GF-D8 (cell line): ENCODE measurements at regions not wholly inside any gene's neighbourhood (a gene's known extent, or its start where the extent isn't known, plus 50 kb on each side); places are given as distances from the start of the nearest gene placed in this dataset.
"Not testable (repeated sequence)": the region's sequence is repeated elsewhere in the genome, so short reads cannot be mapped to it uniquely, and the experiment has no call there.

ENCODE experiments used
- DNase-seq: peaks from one replicate; lab custom pipeline; 2025; lab: John Stamatoyannopoulos, UW

GRCh38 chr10:117457932-117458331 lies 82.7 kb upstream of the PDZD8 start:
- no peak for DNase-seq

- no peak for DNase-seq
These were observed 82.0 kb upstream of the PDZD8 start for GRCh38 chr10:117457071-117457810.

DNA sequence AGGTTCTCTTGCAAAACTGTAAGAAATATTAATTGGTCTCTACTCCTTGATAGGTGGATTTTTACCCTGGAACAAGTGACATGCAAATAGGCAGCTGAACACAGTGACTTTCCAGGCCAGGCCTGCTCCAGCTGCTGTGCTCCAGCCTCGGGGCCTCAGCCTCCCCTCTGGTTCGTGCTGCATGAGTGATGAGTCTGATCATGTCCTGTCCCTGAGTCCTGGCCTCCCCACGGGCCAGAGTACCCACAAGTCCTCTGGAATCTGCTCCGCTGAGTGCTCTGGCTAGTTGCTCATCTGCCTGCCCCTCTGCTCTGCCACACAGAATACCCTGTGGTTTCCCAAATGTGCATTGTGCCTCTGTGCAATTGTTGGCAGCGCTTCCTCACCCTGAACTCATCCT lies 80.1 kb upstream of the PDZD8 start:
- no peak for DNase-seq

DNA sequence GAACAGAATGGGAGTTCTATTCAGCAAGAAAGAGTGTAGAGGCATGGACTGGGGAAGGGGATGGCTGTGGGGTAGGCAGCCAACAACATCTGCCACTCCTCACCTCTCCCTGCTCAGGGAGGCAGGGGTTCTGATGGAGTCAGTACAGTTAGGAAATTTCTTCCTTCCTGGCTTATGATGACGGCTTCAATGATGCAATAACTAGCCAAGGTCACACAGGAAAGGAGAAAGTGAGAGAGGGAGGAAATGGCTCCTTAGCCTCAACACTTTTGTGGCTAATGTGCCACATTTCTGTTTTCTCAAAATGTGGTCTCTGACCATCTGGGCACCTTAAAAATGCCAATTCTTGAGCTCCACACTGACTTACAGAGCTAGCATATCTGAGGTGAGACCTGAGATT lies 79.3 kb upstream of the PDZD8 start:
- DNase-seq: peak; percentile 64

- not testable (repeated sequence) for DNase-seq
These were observed 78.2 kb upstream of the PDZD8 start for GRCh38 chr10:117453484-117453883.

DNA sequence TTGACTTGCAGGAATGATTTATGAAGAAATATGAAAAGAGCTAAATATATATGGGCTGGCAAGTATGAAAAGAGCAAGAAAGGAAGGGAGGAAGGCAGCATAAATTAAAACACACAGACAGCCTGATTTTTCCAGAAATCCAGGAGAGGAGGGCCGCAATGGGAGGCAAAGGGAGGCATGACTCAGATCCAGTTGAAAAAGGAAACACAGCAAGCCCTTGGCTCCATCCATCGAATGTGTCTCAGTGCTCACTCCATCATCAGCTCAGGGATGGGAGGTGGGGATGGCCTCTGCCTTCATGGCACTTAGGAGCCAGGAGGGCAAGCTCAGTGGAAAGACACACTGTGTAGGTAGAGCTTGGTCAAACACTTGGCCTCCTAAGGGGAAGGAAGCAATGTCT lies 75.7 kb upstream of the PDZD8 start:
- DNase-seq: no peak

DNA sequence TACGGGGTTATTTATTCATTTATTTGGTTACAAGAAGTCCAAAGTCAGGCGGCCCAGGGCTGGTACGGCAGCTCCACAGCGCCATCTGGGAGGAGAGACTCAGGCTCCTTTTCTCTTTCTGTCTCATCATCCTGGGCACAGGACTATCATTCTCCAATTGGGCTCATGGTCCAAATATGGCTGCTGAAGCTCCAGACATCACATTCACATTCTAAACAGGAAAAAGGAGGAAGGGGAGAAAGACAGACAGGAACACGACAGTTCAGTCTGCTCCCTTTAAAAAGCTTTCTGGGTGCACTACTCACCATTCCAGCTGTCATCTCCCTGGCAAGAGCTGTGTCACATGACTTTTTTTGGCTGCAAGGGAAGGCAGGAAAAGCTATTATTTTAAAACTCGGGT lies 74.4 kb upstream of the PDZD8 start:
- DNase-seq: no peak

- no peak for DNase-seq
These were observed 73.6 kb upstream of the PDZD8 start for GRCh38 chr10:117448802-117449201.

DNA sequence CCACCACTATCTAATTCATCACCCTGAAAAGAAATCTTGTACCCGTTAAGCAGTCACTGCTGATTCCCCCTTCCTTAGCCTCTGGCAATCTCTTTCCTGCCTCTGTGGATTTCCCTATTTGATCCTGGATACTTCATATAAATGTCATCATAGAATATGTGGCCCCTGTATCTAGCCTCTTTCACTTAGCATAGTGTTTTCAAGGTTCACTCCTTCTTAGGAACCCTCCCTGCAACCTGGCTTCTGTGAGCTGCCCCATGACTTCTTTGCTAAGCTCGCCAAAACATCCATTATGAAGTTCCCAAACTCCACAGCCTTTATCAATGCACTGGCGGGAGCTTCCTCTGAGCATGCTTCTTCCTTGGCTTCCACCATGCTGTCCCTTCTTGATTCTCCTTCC lies 70.8 kb upstream of the PDZD8 start:
- DNase-seq: no peak

GRCh38 chr10:117444497-117445040 lies 69.3 kb upstream of the PDZD8 start:
- DNase-seq: no peak

- no peak for DNase-seq
These were observed 68.4 kb upstream of the PDZD8 start for GRCh38 chr10:117443686-117444041.

- DNase-seq: peak; percentile 50
These were observed 67.9 kb upstream of the PDZD8 start for GRCh38 chr10:117442944-117443685.

- DNase-seq: no peak
These were observed 67.3 kb upstream of the PDZD8 start for GRCh38 chr10:117442521-117442920.

GRCh38 chr10:117441812-117442443 lies 66.7 kb upstream of the PDZD8 start:
- peak; percentile 58 for DNase-seq

- no peak for DNase-seq
These were observed 66.1 kb upstream of the PDZD8 start for GRCh38 chr10:117441361-117441760.

- DNase-seq: no peak
These were observed 64.1 kb upstream of the PDZD8 start for GRCh38 chr10:117439243-117439912.

DNA sequence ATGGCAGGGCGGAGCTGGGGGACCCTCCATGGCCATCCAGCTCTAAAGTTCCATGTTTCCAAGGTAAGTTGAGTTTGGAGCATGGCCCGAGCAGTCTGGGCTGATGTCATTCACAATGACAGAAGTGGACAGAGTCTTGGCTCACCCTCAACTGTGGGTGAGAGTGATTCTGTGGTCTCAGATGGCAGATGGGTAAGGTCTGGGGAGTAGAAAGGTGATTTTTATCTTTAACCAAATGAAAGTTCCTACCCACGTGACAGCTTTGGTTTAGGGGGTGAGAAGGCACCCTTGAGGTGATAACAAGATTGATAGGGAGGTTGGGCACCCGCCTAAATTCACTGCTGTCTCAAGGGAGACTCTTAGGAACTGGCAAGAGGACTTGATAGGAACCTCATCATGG lies 57.6 kb upstream of the PDZD8 start:
- no peak for DNase-seq

DNA sequence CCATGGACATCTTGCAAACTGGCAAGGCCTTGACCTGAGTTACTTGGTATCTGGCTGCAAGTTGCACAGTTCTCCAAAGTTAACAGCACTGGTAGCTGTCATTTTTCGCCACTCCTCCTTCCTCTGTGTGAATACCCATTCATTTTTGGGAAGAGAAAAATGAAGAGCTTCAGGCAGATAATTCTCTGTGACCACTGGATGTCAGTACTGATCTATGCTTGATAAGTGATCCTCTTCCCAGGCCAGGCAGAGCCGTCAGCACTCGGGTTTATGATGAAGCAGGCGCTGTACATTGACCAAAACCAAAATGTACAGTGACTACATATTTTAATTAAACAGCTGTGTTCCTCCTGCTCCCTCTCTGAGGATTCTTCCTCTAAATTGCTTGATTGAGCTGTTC lies 55.9 kb upstream of the PDZD8 start:
- DNase-seq: peak; percentile 67

DNA sequence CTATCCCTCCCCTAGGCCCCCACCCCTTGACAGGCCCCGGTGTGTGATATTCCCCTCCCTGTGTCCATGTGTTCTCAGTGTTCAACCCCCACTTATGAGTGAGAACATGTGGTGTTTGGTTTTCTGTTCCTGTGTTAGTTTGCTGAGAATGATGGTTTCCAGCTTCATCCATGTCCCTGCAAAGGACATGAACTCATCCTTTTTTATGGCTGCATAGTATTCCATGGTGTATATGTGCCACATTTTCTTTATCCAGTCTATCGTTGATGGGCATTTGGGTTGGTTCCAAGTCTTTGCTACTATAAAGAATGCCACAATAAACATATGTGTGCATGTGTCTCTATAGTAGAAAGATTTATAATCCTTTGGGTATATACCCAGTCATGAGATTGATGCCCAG lies 55.3 kb upstream of the PDZD8 start:
- not testable (repeated sequence) for DNase-seq

GRCh38 chr10:117429643-117430265 lies 54.5 kb upstream of the PDZD8 start:
- no peak for DNase-seq

DNA sequence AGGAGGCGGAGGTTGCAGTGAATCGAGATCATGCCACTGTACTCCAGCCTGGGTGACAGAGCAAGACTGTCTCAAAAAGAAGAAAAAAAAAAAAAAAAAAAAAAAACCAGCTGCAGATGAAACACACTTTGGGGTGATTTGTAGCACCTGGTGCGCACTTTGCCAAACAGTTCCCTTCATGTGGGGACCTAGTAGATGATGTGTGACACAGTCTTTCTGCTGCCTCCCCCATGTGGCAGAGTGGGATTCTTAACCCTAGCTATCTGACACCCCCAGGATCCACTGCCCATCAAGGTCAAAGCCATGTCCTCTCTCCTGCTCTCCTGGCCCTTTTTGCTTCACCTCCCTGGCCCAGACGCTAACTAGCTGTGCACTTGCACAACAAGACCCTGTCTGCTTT lies 52.1 kb upstream of the PDZD8 start:
- no peak for DNase-seq

DNA sequence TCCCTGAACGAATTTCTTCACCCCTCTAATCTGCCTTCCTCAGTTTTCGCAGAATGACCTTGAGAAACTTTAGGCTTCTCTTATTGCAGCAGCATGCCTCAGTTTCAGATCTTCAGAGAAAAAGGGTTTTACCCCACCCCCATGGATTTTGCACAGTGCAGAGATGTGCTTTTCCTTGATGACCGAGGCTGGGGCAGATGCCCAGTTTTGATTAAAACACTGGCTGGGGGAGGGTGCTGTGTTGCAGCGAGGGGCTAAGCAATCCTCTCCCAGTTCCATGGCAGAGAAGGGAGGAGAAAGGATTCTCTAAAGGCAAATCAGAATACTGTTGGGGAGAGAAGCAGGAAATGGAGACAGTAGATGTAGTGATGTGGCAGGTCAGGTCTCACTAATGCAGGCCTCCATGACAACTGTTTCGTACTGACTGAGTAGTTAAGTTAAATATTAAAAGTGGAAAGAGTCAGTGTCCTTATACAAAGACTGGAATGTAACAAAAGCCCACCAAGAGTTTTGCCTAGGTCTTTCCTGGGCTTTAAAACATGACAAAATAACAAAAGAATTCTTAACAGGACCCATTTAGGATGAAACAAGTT lies 50.8 kb upstream of the PDZD8 start:
- DNase-seq: no peak
